DOHH2 (cell line): ENCODE measurements at regions not wholly inside any gene's neighbourhood (a gene's known extent, or its start where the extent isn't known, plus 50 kb on each side); places are given as distances from the start of the nearest gene placed in this dataset.
"Not testable (repeated sequence)": the region's sequence is repeated elsewhere in the genome, so short reads cannot be mapped to it uniquely, and the experiment has no call there.

ENCODE experiments used
- H3F3A ChIP-seq: fragments of 200-600 bp; sonication (generic), shearing (Covaris generic); 2 replicates; pipeline ENCODE4 v1.6.0; 2016; ENCODE audit warnings: antibody characterized with exemption, mild to moderate bottlenecking; ENCODE audit not compliant: control insufficient read depth, insufficient read depth
- H3K27ac ChIP-seq: fragments of 200-600 bp; sonication (generic); 2 replicates; pipeline ENCODE4 v1.5.1; 2014; ENCODE audit warnings: low read depth, mild to moderate bottlenecking, low read length, moderate library complexity
- H3K27me3 ChIP-seq: fragments of 200-600 bp; sonication (generic); 2 replicates; pipeline ENCODE4 v1.6.1; 2014; ENCODE audit warnings: mild to moderate bottlenecking, low read length, mixed read lengths; ENCODE audit not compliant: control insufficient read depth
- H3K36me3 ChIP-seq: fragments of 200-600 bp; sonication (generic); 2 replicates; pipeline ENCODE4 v1.6.1; 2014; ENCODE audit warnings: mild to moderate bottlenecking, low read length, moderate library complexity, mixed read lengths; ENCODE audit not compliant: control insufficient read depth
- H3K4me1 ChIP-seq: fragments of 200-600 bp; sonication (generic); 2 replicates; pipeline ENCODE4 v1.6.1; 2014; ENCODE audit warnings: mild to moderate bottlenecking, low read length, mixed read lengths; ENCODE audit not compliant: control insufficient read depth
- H3K4me2 ChIP-seq: fragments of 200-600 bp; sonication (generic); 2 replicates; pipeline ENCODE4 v1.6.0; 2014; ENCODE audit warnings: mild to moderate bottlenecking, low read length, moderate library complexity
- H3K4me3 ChIP-seq: fragments of 200-600 bp; sonication (generic); 2 replicates; pipeline ENCODE4 v1.5.1; 2014; ENCODE audit warnings: mild to moderate bottlenecking, low read length, mixed read lengths
- H3K79me2 ChIP-seq: fragments of 200-600 bp; sonication (generic); 2 replicates; pipeline ENCODE4 v1.6.1; 2014; ENCODE audit warnings: mild to moderate bottlenecking, low read length, mixed read lengths; ENCODE audit not compliant: control insufficient read depth
- H3K9me2 ChIP-seq: fragments of 200-600 bp; sonication (generic); replicated peaks from 2 replicates; pipeline ENCODE4 v1.6.1; 2014; ENCODE audit warnings: mild to moderate bottlenecking, low read length, mixed read lengths; ENCODE audit not compliant: control insufficient read depth
- H3K9me3 ChIP-seq: fragments of 200-600 bp; sonication (generic); 2 replicates; pipeline ENCODE4 v1.6.1; 2014; ENCODE audit warnings: antibody characterized with exemption, low read length, mixed read lengths; ENCODE audit not compliant: control insufficient read depth, insufficient read depth
- H4K20me1 ChIP-seq: fragments of 200-600 bp; sonication (generic); 2 replicates; pipeline ENCODE4 v1.6.0; 2014; ENCODE audit warnings: low read depth, mild to moderate bottlenecking, antibody characterized with exemption, low read length, moderate library complexity; ENCODE audit not compliant: control insufficient read depth, insufficient read depth
- EZH2phosphoT487 ChIP-seq: fragments of 200-600 bp; sonication (generic); IDR thresholded peaks from 2 replicates; pipeline ENCODE4 v1.6.1; 2017; ENCODE audit warnings: borderline replicate concordance, mild to moderate bottlenecking, antibody characterized with exemption, low read length, moderate library complexity, mixed read lengths
- TF ChIP-seq, protein P1 (sequence below): fragments of 200-600 bp; sonication (generic); IDR thresholded peaks from one replicate; pipeline ENCODE4 v1.5.1; 2014; ENCODE audit warnings: antibody characterized with exemption, mild to moderate bottlenecking, low read depth, low read length; ENCODE audit not compliant: poor library complexity, severe bottlenecking

DNA sequence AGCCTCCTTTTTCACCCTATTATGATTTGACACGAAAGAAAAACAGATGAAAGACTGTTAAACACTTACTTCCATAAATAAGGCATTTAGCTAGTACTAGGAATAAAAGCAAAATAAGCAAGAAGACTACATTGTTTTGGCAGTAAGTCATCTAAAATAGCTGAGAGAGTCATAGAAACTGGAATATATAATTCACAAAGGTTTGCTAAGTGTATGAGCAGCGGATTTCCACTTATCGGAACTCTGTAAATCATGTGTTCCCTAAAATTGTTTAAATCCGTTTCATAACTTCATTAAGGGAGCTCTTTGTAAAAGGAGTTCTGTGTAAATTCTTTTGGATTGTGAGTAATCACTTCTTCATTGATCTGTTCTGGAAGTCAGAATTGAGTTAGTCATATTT, 202.5 kb upstream of the CBLB start:
- Histone ChIP-seq H3K36me3 (no peaks in the 10 kb centered on the region), H3K9me3 (peaks cover 2% of the 10 kb centered on the region; the same call in 1 of the 2 replicates), H3K4me3 (no peak overlapping the region), H3K27ac (no peak overlapping the region), H3K4me2 (no peak overlapping the region), H3K79me2 (no peaks in the 10 kb centered on the region), H3K9me2 (no peaks in the 10 kb centered on the region), H3K4me1 (no peaks in the 10 kb centered on the region), H3K27me3 (no peaks in the 10 kb centered on the region), H4K20me1 (no peaks in the 10 kb centered on the region), H3F3A (no peaks in the 10 kb centered on the region)
- no peak for TF ChIP-seq EZH2phosphoT487
- TF ChIP-seq, protein P1, sequence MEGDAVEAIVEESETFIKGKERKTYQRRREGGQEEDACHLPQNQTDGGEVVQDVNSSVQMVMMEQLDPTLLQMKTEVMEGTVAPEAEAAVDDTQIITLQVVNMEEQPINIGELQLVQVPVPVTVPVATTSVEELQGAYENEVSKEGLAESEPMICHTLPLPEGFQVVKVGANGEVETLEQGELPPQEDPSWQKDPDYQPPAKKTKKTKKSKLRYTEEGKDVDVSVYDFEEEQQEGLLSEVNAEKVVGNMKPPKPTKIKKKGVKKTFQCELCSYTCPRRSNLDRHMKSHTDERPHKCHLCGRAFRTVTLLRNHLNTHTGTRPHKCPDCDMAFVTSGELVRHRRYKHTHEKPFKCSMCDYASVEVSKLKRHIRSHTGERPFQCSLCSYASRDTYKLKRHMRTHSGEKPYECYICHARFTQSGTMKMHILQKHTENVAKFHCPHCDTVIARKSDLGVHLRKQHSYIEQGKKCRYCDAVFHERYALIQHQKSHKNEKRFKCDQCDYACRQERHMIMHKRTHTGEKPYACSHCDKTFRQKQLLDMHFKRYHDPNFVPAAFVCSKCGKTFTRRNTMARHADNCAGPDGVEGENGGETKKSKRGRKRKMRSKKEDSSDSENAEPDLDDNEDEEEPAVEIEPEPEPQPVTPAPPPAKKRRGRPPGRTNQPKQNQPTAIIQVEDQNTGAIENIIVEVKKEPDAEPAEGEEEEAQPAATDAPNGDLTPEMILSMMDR = no peak

DNA sequence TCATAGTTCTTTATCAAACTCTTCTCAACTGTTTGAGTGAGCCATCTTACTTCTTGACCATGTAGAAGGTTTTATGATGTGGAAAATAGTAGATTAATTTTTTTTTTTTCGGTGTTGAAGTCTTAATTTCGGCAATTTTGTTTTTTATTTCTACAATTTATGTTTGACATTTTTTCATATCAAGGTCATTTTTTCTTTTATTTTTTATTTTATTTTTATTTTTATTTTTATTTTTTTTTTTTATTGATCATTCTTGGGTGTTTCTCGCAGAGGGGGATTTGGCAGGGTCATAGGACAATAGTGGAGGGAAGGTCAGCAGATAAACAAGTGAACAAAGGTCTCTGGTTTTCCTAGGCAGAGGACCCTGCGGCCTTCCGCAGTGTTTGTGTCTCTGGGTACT, 203.8 kb upstream of the CBLB start:
- H3K9me2 ChIP-seq, H3F3A ChIP-seq, H3K4me1 ChIP-seq, H3K4me2 ChIP-seq, H3K4me3 ChIP-seq, H3K79me2 ChIP-seq, H3K36me3 ChIP-seq, H3K27me3 ChIP-seq, H3K27ac ChIP-seq, H3K9me3 ChIP-seq, H4K20me1 ChIP-seq: not testable (repeated sequence)

DNA sequence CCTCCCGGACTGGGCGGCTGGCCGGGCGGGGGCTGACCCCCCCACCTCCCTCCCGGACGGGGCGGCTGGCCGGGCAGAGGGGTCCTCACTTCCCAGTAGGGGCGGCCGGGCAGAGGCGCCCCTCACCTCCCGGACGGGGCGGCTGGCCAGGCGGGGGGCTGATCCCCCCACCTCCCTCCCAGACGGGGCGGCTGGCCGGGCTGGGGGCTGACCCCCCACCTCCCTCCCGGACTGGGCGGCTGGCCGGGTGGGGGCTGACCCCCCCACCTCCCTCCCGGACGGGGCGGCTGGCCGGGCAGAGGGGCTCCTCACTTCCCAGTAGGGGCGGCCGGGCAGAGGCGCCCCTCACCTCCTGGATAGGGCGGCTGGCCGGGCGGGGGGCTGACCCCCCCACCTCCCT, 205.0 kb upstream of the CBLB start:
- not testable (repeated sequence) for H3K4me3 ChIP-seq, H3F3A ChIP-seq, H3K27me3 ChIP-seq, H3K9me2 ChIP-seq, H3K4me2 ChIP-seq, H3K79me2 ChIP-seq, H3K9me3 ChIP-seq, H4K20me1 ChIP-seq, H3K27ac ChIP-seq, H3K36me3 ChIP-seq, H3K4me1 ChIP-seq

DNA sequence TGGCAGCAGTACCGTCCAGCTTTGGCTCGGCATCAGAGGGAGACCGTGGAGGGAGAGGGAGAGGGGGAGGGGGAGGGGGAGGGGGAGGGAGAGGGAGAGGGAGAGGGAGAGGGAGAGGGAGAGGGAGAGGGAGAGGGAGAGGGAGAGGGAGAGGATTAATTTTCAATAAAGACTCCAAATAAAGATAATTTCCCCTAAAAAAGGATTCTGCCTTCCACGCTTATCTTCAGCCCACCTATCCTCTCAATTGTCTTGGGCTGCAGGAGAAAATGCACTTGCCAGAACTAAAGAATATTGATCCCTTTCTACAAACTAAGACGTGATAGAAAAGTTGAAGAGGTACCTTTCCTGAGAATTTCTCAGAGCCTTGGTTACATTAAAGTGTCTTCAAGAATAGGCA, 206.9 kb upstream of the CBLB start:
- H3K4me1 ChIP-seq, H3K9me3 ChIP-seq, H4K20me1 ChIP-seq, H3K27me3 ChIP-seq, H3K79me2 ChIP-seq, H3K4me2 ChIP-seq, H3K36me3 ChIP-seq, H3F3A ChIP-seq, H3K4me3 ChIP-seq, H3K27ac ChIP-seq, H3K9me2 ChIP-seq: not testable (repeated sequence)

DNA sequence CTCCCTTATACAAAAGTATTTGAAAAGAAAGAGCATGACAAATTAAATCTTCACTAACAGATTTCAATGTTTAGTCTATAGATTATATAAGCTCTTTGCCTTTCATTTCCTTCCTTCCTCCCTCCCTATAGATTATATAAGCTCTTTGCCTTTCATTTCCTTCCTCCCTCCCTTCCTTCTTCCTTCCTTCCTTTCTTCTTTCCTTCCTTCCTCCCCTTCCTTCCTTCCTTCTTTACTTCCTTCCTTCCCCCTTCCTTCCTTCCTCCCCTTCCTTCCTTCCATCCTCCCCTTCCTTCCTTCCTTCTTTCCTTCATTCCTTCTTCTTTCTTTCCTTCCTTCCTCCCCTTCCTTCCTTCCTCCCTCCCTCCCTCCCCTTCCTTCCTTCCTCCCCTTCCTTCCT, 209.8 kb upstream of the CBLB start:
- Histone ChIP-seq H3K4me3 (no peak overlapping the region), H3F3A (0 out of 2 replicates have a peak, but pooled peaks cover 5% of the 10 kb centered on the region), H3K9me2 (no peaks in the 10 kb centered on the region), H4K20me1 (no peaks in the 10 kb centered on the region), H3K9me3 (no peaks in the 10 kb centered on the region), H3K27me3 (no peaks in the 10 kb centered on the region), H3K4me2 (no peak overlapping the region), H3K27ac (no peak overlapping the region), H3K4me1 (no peaks in the 10 kb centered on the region), H3K36me3 (no peaks in the 10 kb centered on the region), H3K79me2 (no peaks in the 10 kb centered on the region)
- TF ChIP-seq EZH2phosphoT487 = no peak
- TF ChIP-seq, protein P1 = no peak
